Body of pancreas (tissue), 4 donors: ENCODE measurements at regions not wholly inside any gene's neighbourhood (a gene's known extent, or its start where the extent isn't known, plus 50 kb on each side); places are given as distances from the start of the nearest gene placed in this dataset.

Experiments used
- ATAC-seq: fragments of 150-250 bp; one replicate; pipeline ENCODE4 v1.9.1; 2016
- DNase-seq, 4 donors: peaks; one replicate each; pipeline ENCODE4 v3.0.0-alpha.2; 2019
- H3K27ac ChIP-seq, 4 donors: fragments of 200-600 bp; sonication (generic); 1 replicate in 3 of 4; 2 replicates in 1 of 4; pipeline versions ENCODE4 v1.5.1 to v1.6.1; 2016 to 2019; ENCODE audit warnings: mild to moderate bottlenecking in 1 of 4, mixed read lengths in 1 of 4, moderate library complexity in 1 of 4
- H3K27me3 ChIP-seq, 2 donors: fragments of 200-600 bp; sonication (generic); one replicate each; pipeline ENCODE4 v1.6.0; 2016; ENCODE audit warnings: mild to moderate bottlenecking in 1 of 2
- H3K36me3 ChIP-seq, 2 donors: fragments of 200-600 bp; sonication (generic); replicated peaks in 1 of 2; 2 replicates each; pipeline ENCODE4 v1.5.1; 2016; ENCODE audit warnings: low read depth in 2 of 2; ENCODE audit not compliant: insufficient read depth in 1 of 2
- H3K4me1 ChIP-seq: fragments of 200-600 bp; sonication (generic); one replicate; pipeline ENCODE4 v1.6.0; 2016
- H3K4me3 ChIP-seq, 2 donors: fragments of 200-600 bp; sonication (generic); 1 replicate in 1 of 2; 2 replicates in 1 of 2; pipeline ENCODE4 v1.5.1; 2016 to 2019
- H3K9me3 ChIP-seq, 3 donors: fragments of 200-600 bp; sonication (generic); 1 replicate in 2 of 3; 2 replicates in 1 of 3; pipeline ENCODE4 v1.5.1; 2016
- POLR2A ChIP-seq, 3 donors: fragments of 450-650 bp; IDR thresholded peaks; one replicate each; pipeline ENCODE4 v1.6.1; 2016; ENCODE audit warnings: antibody characterized with exemption in 3 of 3, mild to moderate bottlenecking in 2 of 3
- WGBS, 2 donors: methylation state at CpG; one replicate each; pipeline ENCODE4 v1.1.5; 2017; 5-methylcytosine and 5-hydroxymethylcytosine counted together
- intact Hi-C: fragments of 100-400 bp; cut with DNase I; formaldehyde crosslinking; loops from one replicate; pipeline ENCODE4 v1.15.1; 2023
- TF ChIP-seq, protein P1 (sequence below), 7 experiments: fragments of 450-650 bp in 4 of 7; fragments of 200-600 bp in 3 of 7; sonication (generic) in 3 of 7; IDR thresholded peaks; one replicate each; pipeline ENCODE4 v1.5.1; 2016 to 2019; ENCODE audit warnings: antibody characterized with exemption in 7 of 7

DNA sequence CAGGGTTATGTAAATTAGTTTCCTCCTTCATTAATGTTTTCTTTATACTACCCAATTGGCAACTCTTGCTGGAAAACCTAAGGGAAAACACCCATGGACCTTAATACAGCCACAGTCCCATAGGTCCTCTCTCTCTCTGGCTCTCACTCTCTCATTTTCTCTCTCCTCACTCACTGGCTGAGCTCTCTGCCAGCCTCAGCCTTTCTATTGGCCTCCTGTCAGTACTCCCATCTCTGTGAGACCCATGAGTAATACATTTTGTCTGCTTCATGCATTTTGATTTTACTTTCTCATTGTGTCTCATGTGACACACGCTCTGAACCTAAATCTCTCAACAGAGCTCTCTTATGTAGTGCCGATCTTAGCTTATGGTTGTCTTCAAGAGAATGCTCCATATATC is 907.5 kb downstream of the C6orf118 start:
- ATAC-seq, result no peak
- Histone ChIP-seq H3K9me3 (no peaks in the 10 kb centered on the region), H3K27me3 (no peaks in the 10 kb centered on the region), H3K4me3 (no peak overlapping the region), H3K4me1 (no peaks in the 10 kb centered on the region), H3K27ac (no peak overlapping the region), H3K36me3 (no peaks in the 10 kb centered on the region)
- TF ChIP-seq, protein P1, sequence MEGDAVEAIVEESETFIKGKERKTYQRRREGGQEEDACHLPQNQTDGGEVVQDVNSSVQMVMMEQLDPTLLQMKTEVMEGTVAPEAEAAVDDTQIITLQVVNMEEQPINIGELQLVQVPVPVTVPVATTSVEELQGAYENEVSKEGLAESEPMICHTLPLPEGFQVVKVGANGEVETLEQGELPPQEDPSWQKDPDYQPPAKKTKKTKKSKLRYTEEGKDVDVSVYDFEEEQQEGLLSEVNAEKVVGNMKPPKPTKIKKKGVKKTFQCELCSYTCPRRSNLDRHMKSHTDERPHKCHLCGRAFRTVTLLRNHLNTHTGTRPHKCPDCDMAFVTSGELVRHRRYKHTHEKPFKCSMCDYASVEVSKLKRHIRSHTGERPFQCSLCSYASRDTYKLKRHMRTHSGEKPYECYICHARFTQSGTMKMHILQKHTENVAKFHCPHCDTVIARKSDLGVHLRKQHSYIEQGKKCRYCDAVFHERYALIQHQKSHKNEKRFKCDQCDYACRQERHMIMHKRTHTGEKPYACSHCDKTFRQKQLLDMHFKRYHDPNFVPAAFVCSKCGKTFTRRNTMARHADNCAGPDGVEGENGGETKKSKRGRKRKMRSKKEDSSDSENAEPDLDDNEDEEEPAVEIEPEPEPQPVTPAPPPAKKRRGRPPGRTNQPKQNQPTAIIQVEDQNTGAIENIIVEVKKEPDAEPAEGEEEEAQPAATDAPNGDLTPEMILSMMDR (IDR thresholded peaks at IDR 0.05), result no peak
- no peak for TF ChIP-seq POLR2A (IDR thresholded peaks at IDR 0.05)
- DNase-seq, result no peak
- 87 to 96% methylated on average over 2 of the region's 2 CpGs for WGBS, 2 donors
- intact Hi-C loops, result no loop called here

DNA sequence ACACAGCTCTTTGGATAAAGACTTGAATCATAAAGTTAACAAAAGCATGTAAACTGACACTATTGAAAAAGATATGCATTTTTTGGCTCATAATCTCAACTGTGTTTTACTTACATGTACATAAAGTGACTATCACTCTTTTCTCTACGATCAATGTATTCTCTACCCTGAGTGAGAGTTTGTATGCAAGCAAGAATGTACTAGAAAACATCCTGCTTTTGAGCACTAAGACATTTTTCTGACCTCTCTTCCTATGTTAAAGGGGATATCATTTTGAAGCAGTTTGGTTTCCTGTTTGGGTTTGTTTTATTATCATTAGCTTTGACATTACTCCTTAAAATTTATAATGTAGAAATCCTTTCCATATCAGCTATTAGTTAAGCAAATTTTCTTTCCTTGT is 910.8 kb downstream of the C6orf118 start:
- TF ChIP-seq POLR2A (IDR thresholded peaks at IDR 0.05), result no peak
- TF ChIP-seq, protein P1 (IDR thresholded peaks at IDR 0.05), result no peak
- no peaks in the 10 kb centered on the region for H3K9me3 ChIP-seq
- DNase-seq (no peak), ATAC-seq (no peak)
- no peak overlapping the region for H3K4me3 ChIP-seq
- intact Hi-C loops, result no loop called here
- H3K27ac ChIP-seq, result no peak overlapping the region
- no peaks in the 10 kb centered on the region for H3K36me3 ChIP-seq
- 53 to 77% methylated on average over 1 of the region's 1 CpG for WGBS, 2 donors
- no peaks in the 10 kb centered on the region for H3K27me3 ChIP-seq
- no peaks in the 10 kb centered on the region for H3K4me1 ChIP-seq

DNA sequence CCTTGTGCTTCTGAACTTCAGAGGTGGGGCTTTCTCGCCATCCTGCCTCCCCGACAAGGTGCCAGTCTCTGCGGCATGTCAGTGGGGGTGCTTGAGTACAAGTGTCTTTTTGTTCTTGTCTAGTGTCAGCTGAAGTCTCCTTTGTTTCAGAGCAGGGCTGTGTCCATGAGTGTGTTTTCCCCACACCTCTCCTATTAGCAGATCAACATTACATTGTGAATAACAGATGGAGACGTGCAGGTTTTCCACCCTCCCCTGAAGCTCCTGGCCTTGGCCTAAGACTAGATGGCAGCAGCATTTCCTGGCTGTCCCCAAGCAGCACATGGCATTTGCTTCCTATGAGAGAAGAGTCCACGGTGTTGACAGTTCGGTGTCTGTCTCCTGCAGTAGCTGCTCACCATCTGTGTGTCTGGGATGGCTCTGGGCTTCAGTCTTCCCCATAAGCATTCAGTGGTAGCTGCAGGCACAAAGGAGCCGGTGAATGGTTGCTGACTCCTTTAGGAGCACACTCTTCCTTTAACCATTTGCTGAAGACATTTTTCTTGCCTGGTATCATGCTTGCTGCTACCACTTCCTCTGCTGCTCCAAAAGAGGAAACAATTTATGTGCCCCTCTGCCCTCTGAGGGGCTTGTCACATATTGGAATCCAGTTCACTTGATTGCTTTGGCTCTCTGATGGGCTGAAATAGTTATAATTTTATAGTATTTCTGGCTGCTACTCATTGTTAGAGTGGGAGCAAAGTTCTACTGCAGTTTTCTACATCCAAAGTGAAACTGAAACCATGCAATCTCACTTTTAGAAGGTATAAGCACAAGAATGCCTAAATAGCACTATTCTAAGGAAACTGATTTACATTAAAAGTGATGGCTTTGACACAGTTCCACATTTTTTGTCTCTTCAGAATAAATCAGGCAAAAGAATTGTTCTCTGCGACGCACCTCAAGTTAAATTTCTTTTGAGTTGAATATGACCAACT is 913.0 kb downstream of the C6orf118 start:
- no peak for ATAC-seq
- DNase-seq, result no peak
- H3K9me3 ChIP-seq, result no peaks in the 10 kb centered on the region
- no peaks in the 10 kb centered on the region for H3K27me3 ChIP-seq
- TF ChIP-seq POLR2A (IDR thresholded peaks at IDR 0.05), result no peak
- TF ChIP-seq, protein P1 (IDR thresholded peaks at IDR 0.05), result no peak
- no peaks in the 10 kb centered on the region for H3K4me1 ChIP-seq
- H3K36me3 ChIP-seq, result no peaks in the 10 kb centered on the region
- H3K4me3 ChIP-seq, result no peak overlapping the region
- no peak overlapping the region for H3K27ac ChIP-seq
- intact Hi-C loops, result no loop called here
- 69 to 88% methylated on average over 6 to 9 of the region's 9 CpGs for WGBS, 2 donors

DNA sequence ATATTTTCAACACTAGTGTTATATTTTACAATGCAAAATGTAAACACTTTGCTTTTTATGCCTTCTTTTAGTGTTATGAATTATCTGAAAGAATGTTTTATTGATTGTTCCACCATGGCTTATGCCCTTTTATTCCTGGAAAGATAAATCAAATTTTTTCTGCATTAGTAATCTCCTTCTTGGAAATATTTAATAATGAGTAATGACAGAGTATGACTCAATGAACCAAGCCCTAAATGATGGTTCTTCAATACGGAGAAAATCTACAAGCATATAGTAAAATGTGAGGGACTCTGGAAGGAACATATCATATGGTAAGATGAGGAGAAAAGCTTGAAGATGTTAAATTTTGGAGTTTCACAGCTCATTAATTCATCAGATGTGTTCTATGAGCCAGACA is 929.6 kb downstream of the C6orf118 start:
- Histone ChIP-seq H3K27ac (no peak overlapping the region), H3K9me3 (no peaks in the 10 kb centered on the region), H3K27me3 (no peaks in the 10 kb centered on the region), H3K4me1 (no peaks in the 10 kb centered on the region), H3K4me3 (no peak overlapping the region), H3K36me3 (no peaks in the 10 kb centered on the region)
- DNase-seq, result no peak
- no peak for ATAC-seq
- intact Hi-C loops, result no loop called here
- 17 to 35% methylated on average over 1 of the region's 1 CpG for WGBS, 2 donors
- no peak for TF ChIP-seq POLR2A (IDR thresholded peaks at IDR 0.05)
- TF ChIP-seq, protein P1 (IDR thresholded peaks at IDR 0.05), result no peak

DNA sequence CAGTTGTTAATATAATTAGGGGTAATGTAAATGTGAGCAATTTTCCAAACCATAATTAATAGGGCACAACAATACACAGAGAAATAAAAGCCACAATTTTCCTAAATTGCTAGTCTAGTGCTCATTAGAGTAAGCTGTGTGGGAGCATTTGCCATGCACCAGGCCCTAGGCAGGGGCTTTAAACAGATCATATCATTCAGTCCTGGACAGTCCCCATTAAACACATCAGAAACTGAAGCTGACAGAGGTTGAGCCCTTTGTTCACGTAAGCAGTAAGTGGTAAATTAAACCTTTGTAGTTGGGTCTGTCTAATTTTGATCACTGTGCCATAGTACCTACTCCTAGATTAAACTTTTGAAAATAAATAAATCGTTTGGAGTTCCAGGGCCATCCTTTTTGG is 931.1 kb downstream of the C6orf118 start:
- Histone ChIP-seq H3K9me3 (no peaks in the 10 kb centered on the region), H3K27me3 (no peaks in the 10 kb centered on the region), H3K4me3 (no peak overlapping the region), H3K36me3 (no peaks in the 10 kb centered on the region), H3K27ac (no peak overlapping the region), H3K4me1 (no peaks in the 10 kb centered on the region)
- intact Hi-C loops, result no loop called here
- DNase-seq, result no peak
- ATAC-seq, result no peak
- TF ChIP-seq, protein P1 (IDR thresholded peaks at IDR 0.05), result no peak
- no peak for TF ChIP-seq POLR2A (IDR thresholded peaks at IDR 0.05)
- WGBS, 2 donors, result 49 to 53% methylated on average over 2 of the region's 2 CpGs
